ENCODE measurements at regions not wholly inside any gene's neighbourhood (a gene's known extent, or its start where the extent isn't known, plus 50 kb on each side); places are given as distances from the start of the nearest gene placed in this dataset.
"Not testable (repeated sequence)": the region's sequence is repeated elsewhere in the genome, so short reads cannot be mapped to it uniquely, and the experiment has no call there.

DNA sequence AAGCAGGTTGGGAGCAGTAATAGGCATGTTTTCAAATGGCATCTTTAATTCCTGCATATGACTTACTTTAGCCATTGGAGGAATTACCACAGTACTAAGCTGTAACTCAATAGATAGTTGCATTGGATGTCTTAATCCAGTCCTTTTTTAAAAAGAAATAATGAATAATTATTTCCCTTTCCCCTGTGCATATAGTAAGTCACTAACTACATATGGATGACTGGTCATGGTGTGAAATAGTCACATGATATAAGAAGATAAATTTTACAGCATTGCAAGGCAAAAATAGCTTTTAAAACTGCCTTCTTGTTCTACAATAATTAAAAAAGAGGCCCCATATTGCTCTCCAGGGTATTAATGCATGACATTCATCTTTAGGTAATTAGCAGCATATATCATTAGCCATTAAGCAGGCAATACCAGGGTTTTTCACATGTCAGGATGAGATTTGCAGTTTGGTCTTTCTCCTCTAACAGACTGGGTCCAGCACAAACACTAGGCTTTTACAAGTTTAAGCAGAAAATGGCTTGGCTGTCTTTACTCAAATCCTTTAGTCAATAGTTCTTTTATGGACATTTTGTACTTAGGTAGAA is 606.4 kb upstream of the RORB start:
- no peak for DNase-seq

- no peak for DNase-seq
These were observed 604.8 kb upstream of the RORB start for GRCh38 chr9:73892335-73892734.

GRCh38 chr9:73893230-73893629 is 603.9 kb upstream of the RORB start:
- no peak for DNase-seq

- DNase-seq = no peak
These were observed 601.1 kb upstream of the RORB start for GRCh38 chr9:73896061-73896460.

DNA sequence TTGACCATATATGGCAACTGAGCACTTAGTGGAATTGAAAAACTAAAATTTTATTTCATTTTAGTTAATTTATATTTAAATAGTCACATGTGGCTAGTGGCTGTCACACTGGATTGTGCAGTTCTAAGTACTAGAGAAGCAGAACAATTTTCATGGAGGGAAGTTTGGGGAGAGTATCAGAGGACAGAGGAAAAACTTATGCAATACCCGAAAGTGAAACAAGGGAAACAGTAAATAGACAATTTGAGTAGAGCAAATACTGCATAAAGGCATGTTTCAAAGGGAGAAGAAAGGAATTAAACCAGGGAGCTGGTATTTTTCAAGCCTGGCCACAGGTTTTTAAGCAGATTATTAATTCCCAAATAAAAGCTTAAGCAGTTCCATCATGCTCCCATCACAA is 590.5 kb upstream of the RORB start:
- DNase-seq = no peak

DNA sequence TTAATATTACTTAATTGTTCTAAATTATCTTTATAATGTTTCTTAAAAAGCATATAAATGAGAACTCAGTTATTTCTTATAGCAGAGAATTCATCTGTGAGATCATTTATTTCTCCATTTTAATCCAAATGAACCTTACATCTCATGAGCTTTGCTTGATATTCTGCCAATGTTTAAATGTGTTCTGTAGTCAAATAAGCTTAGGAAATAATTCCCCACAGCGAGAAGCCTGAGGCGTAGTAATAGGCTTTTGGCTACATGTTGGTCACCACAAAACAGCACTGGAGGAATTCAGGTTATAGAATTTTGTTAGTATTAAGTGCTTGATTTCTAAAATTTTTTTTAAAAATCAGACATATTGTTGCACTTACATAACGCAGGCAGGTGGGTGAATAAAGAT is 585.3 kb upstream of the RORB start:
- DNase-seq = no peak

DNA sequence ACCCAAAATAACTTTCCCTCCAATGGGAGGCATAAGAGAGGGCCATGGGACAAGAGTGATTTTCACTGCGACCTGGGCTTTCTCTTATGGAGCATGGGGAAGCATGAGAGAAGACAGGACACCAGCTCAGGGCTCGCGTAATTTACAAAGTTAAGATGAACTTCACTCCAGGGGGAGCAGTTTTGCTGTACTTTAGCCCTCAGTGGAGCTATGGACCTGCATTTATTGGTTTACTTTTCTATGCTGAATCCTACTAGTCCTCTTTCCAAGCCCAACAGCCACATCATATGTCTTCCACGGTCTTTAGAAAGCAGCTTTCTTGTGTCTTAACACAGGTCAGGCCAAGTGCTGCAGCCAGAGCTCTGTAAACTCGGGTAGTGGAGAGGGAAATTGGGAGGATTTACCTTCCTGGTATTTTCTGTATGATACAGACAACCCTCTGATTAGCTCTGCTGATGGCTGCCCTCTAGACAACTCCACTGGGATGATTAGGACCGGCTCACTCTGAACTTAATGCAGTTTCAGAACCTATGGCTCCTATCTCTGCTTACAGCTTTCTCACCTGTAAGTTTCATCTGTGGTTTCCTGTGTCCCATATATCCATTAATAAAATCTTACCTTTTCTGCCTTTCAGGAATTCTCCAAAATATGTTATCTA is 581.0 kb upstream of the RORB start:
- no peak for DNase-seq

- no peak for DNase-seq
These were observed 577.4 kb upstream of the RORB start for GRCh38 chr9:73919712-73920111.

- DNase-seq = no peak
These were observed 573.3 kb upstream of the RORB start for GRCh38 chr9:73923796-73924195.

- DNase-seq = no peak
These were observed 546.0 kb upstream of the RORB start for GRCh38 chr9:73951147-73951546.

GRCh38 chr9:73962792-73963191 is 534.3 kb upstream of the RORB start:
- DNase-seq = no peak

- DNase-seq = no peak
These were observed 527.2 kb upstream of the RORB start for GRCh38 chr9:73969936-73970335.

GRCh38 chr9:73976424-73976823 is 520.7 kb upstream of the RORB start:
- not testable (repeated sequence) for DNase-seq

DNA sequence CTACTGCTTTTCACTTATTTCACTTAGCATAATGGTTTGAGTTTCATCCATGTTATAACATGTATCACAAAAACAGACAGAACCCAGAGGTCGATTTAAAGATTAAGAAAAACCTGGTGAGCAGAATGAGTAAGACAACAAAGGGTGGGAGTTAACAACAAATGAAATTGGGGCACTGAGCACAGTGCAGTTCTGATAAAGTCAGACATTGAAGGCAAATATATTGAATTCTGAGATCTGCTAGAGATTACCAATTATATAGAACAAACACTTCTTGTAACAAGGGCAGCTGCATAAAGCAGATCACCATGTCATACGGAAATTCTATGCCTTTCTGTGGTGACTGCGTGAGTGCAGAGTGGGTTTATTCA is 517.3 kb upstream of the RORB start:
- no peak for DNase-seq

DNA sequence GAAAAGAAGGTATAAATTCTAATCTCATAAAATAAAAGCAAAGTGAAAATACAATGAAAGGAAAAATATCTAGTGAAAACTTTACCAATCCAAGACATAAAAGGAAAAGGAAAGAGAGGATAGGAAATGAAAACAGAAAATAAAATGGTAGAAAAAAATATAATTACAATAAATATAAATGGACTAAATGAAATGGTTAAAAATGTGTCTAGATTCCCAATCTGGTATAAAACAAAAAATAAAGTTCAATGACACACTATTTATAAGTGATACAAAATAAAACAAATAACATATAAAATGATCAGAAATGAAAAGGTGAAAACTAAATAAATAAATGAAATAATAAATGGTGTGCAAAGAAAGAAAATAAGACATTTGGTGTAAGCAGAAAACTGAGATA is 516.4 kb upstream of the RORB start:
- DNase-seq = no peak

DNA sequence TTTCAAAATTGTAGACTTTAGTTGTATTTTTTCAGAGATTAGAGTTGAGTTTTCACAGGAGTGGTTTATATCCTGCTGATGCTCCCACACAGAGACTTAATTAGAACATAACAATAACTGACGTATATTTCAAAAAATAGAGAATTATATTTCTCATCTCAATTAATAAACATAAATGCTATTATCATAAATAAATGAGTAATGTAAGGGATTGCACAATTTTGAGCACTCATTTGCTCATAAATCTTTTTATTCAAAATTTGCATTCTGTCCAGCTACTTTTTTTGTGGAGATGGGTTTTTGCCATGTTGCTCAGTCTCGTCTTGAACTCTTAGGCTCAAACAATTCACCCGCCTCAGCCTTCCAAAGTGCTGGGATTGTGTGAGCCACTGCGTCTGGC is 515.7 kb upstream of the RORB start:
- no peak for DNase-seq

DNA sequence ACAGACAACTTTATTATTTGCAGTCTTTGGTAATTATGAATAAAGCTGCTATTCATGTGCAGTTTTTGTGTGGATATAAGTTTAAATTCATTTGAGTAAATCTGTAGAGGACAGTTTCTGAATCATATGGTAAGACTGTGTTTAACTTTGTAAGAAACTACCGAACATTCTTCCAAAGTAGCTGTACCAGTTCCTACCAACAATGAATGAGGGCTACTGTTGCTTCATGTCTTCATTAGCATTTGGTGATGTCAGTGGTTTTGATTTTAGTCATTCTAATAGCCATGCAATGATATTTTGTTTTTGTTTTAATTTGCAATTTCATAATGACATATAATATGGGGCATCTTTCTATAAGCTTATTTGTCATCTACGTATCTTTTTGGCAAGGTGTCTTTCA is 501.3 kb upstream of the RORB start:
- DNase-seq = no peak

DNA sequence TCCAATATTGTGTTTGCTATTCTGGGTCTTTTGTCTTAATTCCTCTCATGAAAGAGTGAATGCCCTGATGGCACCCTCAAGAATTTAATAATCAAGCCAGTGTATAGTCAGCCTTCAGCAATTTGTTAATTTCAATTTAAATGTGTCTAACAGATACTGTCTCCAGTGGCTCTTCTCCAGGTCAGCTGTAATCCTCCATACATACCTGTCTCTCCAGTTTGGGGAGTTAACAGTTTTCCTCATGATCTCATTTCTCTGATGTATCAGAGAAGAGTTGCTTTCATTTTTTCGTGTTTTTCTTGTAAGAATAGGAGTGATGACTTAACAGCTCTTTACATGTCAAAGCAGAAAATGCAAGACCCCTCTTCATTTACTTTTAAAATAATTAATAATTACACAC is 500.3 kb upstream of the RORB start:
- DNase-seq = no peak

DNA sequence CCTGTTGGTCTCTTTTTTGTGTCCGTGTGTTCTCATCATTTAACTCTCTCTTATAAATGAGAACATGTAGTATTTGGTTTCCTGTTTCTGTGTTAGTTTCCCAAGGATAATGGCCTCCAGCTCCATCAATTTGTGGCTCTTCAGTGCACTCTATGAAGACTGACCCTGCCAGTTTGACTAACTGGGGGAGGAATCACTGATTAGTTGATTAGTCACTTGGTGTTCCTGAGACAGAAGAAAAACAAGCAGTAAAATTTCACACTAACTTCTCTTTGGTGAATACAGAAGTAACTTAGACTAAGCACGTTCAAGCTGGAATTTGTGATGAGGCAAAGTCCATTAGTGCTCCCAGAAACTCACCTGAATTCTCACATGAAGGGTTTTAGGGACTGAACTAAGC is 495.8 kb upstream of the RORB start:
- DNase-seq = no peak

- no peak for DNase-seq
These were observed 490.2 kb upstream of the RORB start for GRCh38 chr9:74006935-74007334.

DNA sequence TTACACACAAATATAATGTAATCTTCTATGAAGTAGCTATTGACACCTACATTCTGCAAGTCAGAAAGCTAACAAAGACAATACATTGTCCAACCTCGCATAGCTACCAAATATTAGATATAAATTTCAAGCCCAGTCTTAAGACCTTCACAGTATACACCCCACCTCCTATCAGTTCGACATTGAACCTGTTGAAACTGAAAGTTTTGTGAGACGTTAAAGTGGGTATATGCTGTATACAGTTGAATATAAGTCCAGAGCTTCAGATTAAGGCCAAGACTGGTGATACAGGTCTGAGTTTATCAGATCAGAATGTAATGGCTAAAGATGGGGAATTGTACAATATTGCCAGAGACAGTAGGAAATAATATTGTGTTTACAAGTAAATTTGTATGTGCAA is 489.3 kb upstream of the RORB start:
- no peak for DNase-seq

- DNase-seq = no peak
These were observed 481.1 kb upstream of the RORB start for GRCh38 chr9:74016004-74016403.

DNA sequence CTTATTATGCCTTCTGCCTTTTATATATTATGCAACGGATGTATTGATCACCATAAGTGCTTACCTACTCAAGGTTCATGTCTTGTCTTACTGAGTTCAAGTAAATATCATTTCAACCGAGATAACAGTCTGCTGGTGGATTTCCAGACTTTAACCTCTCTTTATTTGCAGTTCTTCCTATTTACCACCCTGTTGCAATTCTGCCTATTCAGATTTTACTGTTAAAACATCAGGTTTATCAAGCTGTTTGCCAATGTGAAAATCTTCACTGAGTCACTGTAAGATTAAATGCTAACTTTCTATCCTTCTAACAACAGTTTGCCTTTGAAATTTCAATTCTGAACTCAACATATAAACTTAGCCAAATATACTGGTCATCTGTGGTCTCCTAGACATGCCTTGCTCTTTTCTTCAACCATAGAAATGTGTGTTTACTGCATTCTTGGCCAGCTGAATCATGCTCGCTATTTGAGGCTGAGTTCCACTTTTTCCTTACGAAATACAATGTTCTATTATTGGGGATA is 471.7 kb upstream of the RORB start:
- no peak for DNase-seq

DNA sequence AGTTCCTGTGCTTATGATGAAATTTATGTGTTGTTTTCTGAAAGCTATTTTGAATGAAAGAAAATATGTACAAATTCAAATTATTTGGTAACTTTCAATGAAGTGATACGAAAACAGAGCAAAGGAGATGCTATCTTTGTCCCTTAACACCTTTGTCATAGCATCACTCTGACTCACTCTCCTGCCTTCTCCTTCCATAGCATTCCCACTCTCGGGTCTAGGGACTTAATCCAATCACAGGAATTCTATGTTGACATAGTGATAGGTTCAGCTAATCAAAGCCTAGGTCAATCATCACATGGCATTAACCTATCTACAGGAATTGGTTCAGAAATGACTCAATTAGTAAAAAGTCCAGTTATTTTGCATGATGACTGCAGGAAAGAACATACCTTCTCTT is 464.7 kb upstream of the RORB start:
- DNase-seq = no peak

- no peak for DNase-seq
These were observed 461.3 kb upstream of the RORB start for GRCh38 chr9:74035786-74036185.

All from activated CD4-positive, CD25-positive, alpha-beta regulatory T cell (primary cell).